Ovary (tissue), 3 donors: ENCODE measurements at regions not wholly inside any gene's neighbourhood (a gene's known extent, or its start where the extent isn't known, plus 50 kb on each side); places are given as distances from the start of the nearest gene placed in this dataset.

Experiments used
- POLR2A ChIP-seq: fragments of 450-650 bp; IDR thresholded peaks from one replicate; pipeline ENCODE4 v1.6.1; 2017; ENCODE audit warnings: antibody characterized with exemption, mild to moderate bottlenecking, moderate library complexity
- TF ChIP-seq, protein P1 (sequence below), 3 donors: fragments of 450-650 bp in 2 of 3; fragments of 200-600 bp in 1 of 3; IDR thresholded peaks; one replicate each; pipeline versions ENCODE4 v1.5.1 to v1.8.0; 2016 to 2022; ENCODE audit warnings: antibody characterized with exemption in 3 of 3, mild to moderate bottlenecking in 1 of 3
- donor health status: DM: no; HTN: no; CAD: no.

DNA sequence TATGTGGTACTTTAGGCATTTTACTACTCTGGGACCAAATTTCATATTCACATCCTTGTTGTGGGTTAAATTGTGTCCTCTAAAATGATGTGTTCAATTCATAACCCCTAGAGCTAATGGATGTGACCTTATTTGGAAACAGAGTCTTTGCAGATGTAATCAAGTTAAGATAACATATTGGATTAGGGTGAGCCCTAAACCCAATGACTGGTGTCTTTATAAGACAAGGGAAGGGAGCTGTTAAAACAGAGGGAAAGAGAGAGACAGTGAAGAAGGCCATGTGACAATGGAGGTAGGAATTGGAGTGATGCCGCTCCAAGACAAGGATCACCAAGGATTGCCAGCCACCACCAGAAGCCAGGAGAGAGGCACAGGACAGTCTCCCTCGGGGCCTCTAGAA is 220.0 kb downstream of the ADGRG6 start:
- TF ChIP-seq, protein P1, sequence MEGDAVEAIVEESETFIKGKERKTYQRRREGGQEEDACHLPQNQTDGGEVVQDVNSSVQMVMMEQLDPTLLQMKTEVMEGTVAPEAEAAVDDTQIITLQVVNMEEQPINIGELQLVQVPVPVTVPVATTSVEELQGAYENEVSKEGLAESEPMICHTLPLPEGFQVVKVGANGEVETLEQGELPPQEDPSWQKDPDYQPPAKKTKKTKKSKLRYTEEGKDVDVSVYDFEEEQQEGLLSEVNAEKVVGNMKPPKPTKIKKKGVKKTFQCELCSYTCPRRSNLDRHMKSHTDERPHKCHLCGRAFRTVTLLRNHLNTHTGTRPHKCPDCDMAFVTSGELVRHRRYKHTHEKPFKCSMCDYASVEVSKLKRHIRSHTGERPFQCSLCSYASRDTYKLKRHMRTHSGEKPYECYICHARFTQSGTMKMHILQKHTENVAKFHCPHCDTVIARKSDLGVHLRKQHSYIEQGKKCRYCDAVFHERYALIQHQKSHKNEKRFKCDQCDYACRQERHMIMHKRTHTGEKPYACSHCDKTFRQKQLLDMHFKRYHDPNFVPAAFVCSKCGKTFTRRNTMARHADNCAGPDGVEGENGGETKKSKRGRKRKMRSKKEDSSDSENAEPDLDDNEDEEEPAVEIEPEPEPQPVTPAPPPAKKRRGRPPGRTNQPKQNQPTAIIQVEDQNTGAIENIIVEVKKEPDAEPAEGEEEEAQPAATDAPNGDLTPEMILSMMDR (IDR thresholded peaks at IDR 0.05): no peak
- no peak for TF ChIP-seq POLR2A
